Mesenchymal stem cell (in vitro differentiated cells and primary cell): ENCODE measurements at regions not wholly inside any gene's neighbourhood (a gene's known extent, or its start where the extent isn't known, plus 50 kb on each side); places are given as distances from the start of the nearest gene placed in this dataset.

ENCODE experiments used
- DNase-seq: peaks from one replicate; pipeline ENCODE4 v3.0.0-alpha.2; 2013
- H2AFZ ChIP-seq: one replicate; pipeline ENCODE4 v1.6.1; 2013; ENCODE audit warnings: low read depth, mild to moderate bottlenecking, control low read depth, inconsistent platforms, low read length, moderate library complexity
- H2AK5ac ChIP-seq: 2 replicates; pipeline ENCODE4 v1.6.1; 2013; ENCODE audit warnings: low read length, moderate library complexity, mild to moderate bottlenecking, inconsistent platforms; ENCODE audit not compliant: severe bottlenecking
- H2BK120ac ChIP-seq: one replicate; pipeline ENCODE4 v1.6.1; 2013; ENCODE audit warnings: low read depth, mild to moderate bottlenecking, inconsistent platforms, low read length, moderate library complexity
- H2BK12ac ChIP-seq, 2 experiments: one replicate each; pipeline ENCODE4 v1.6.1; 2013; ENCODE audit warnings: inconsistent platforms in 2 of 2, low read length in 2 of 2, mild to moderate bottlenecking in 2 of 2, moderate library complexity in 2 of 2, control low read depth in 1 of 2
- H2BK15ac ChIP-seq: one replicate; pipeline ENCODE4 v1.6.1; 2013; ENCODE audit warnings: mild to moderate bottlenecking, low read depth, inconsistent platforms; ENCODE audit not compliant: poor library complexity, severe bottlenecking
- H2BK5ac ChIP-seq: 2 replicates; pipeline ENCODE4 v1.6.1; 2013; ENCODE audit warnings: low read depth, mild to moderate bottlenecking, low read length, control low read depth, inconsistent platforms; ENCODE audit not compliant: poor library complexity, severe bottlenecking
- H3K14ac ChIP-seq, 2 experiments: one replicate each; pipeline ENCODE4 v1.6.1; 2013; ENCODE audit warnings: inconsistent platforms in 2 of 2, low read length in 2 of 2, control low read depth in 1 of 2, mild to moderate bottlenecking in 1 of 2, moderate library complexity in 1 of 2
- H3K18ac ChIP-seq, 2 experiments: one replicate each; pipeline ENCODE4 v1.6.1; 2013; ENCODE audit warnings: inconsistent platforms in 2 of 2, low read length in 2 of 2, control low read depth in 1 of 2, low read depth in 1 of 2, mild to moderate bottlenecking in 1 of 2
- H3K23ac ChIP-seq, 2 experiments: one replicate each; pipeline ENCODE4 v1.6.1; 2013; ENCODE audit warnings: inconsistent platforms in 2 of 2, low read length in 2 of 2, mild to moderate bottlenecking in 2 of 2, moderate library complexity in 2 of 2, control low read depth in 1 of 2
- H3K27ac ChIP-seq: 2 replicates; pipeline ENCODE4 v1.5.1; 2013; ENCODE audit warnings: mild to moderate bottlenecking, moderate library complexity, low read length, control low read depth, inconsistent platforms; ENCODE audit not compliant: poor library complexity, severe bottlenecking
- H3K27me3 ChIP-seq, 2 experiments: 2 replicates each; pipeline versions ENCODE4 v1.6.1 to v1.7.0; 2013; ENCODE audit warnings: low read length in 2 of 2, mild to moderate bottlenecking in 2 of 2, moderate library complexity in 2 of 2, control low read depth in 1 of 2, inconsistent platforms in 1 of 2; ENCODE audit not compliant: control insufficient read depth in 1 of 2, insufficient read depth in 1 of 2
- H3K36me3 ChIP-seq, 2 experiments: 2 replicates each; pipeline versions ENCODE4 v1.6.1 to v1.7.0; 2013; ENCODE audit warnings: low read length in 2 of 2, control low read depth in 1 of 2, inconsistent platforms in 1 of 2, low read depth in 1 of 2, mild to moderate bottlenecking in 1 of 2; ENCODE audit not compliant: insufficient read depth in 2 of 2, control insufficient read depth in 1 of 2
- H3K4ac ChIP-seq, 2 experiments: one replicate each; pipeline ENCODE4 v1.6.1; 2013; ENCODE audit warnings: inconsistent platforms in 2 of 2, low read length in 2 of 2, mild to moderate bottlenecking in 2 of 2, moderate library complexity in 2 of 2, control low read depth in 1 of 2, low read depth in 1 of 2
- H3K4me1 ChIP-seq: 2 replicates; pipeline ENCODE4 v1.6.1; 2013; ENCODE audit warnings: low read depth, low read length, control low read depth; ENCODE audit not compliant: control insufficient read depth, insufficient read depth
- H3K4me2 ChIP-seq: 2 replicates; pipeline ENCODE4 v1.6.1; 2013; ENCODE audit warnings: low read length, mild to moderate bottlenecking, inconsistent platforms; ENCODE audit not compliant: poor library complexity, severe bottlenecking
- H3K4me3 ChIP-seq, 2 experiments: 2 replicates each; pipeline versions ENCODE4 v1.5.1 to v1.7.0; 2013; ENCODE audit warnings: low read length in 2 of 2, mild to moderate bottlenecking in 2 of 2, control low read depth in 1 of 2, low read depth in 1 of 2; ENCODE audit not compliant: insufficient read depth in 1 of 2
- H3K79me1 ChIP-seq: replicated peaks from 2 replicates; pipeline ENCODE4 v1.6.1; 2013; ENCODE audit warnings: mild to moderate bottlenecking, control low read depth, low read length, inconsistent platforms; ENCODE audit not compliant: poor library complexity, severe bottlenecking
- H3K9ac ChIP-seq: 2 replicates; pipeline ENCODE4 v1.7.0; 2013; ENCODE audit warnings: mild to moderate bottlenecking, low read length, moderate library complexity
- H3K9me3 ChIP-seq: 2 replicates; pipeline ENCODE4 v1.7.0; 2013; ENCODE audit warnings: mild to moderate bottlenecking, low read length; ENCODE audit not compliant: control insufficient read depth
- H4K8ac ChIP-seq: one replicate; pipeline ENCODE4 v1.6.1; 2013; ENCODE audit warnings: inconsistent platforms, mild to moderate bottlenecking, low read length, moderate library complexity
- H4K91ac ChIP-seq: one replicate; pipeline ENCODE4 v1.6.1; 2013; ENCODE audit warnings: mild to moderate bottlenecking, low read length, inconsistent platforms
- WGBS: methylation state at CpG from one replicate; pipeline ENCODE4 v1.1.7; 2013; ENCODE audit warnings: mixed read lengths; 5-methylcytosine and 5-hydroxymethylcytosine counted together

GRCh38 chr20:12354725-12355124 lies 437.0 kb downstream of the BTBD3 start:
- Histone ChIP-seq H3K9me3 (no peaks in the 10 kb centered on the region), H3K4me3 (no peak overlapping the region), H3K23ac (no peak overlapping the region), H3K27ac (no peak overlapping the region), H3K27me3 (no peaks in the 10 kb centered on the region), H3K4me2 (no peak overlapping the region), H3K36me3 (no peaks in the 10 kb centered on the region), H3K79me1 (no peaks in the 10 kb centered on the region), H2BK15ac (no peak overlapping the region), H3K4me1 (no peaks in the 10 kb centered on the region), H2AFZ (no peak overlapping the region), H2BK12ac (no peak overlapping the region), H3K4ac (no peak overlapping the region), H2AK5ac (no peak overlapping the region), H3K18ac (no peak overlapping the region), H3K9ac (no peak overlapping the region), H4K91ac (no peak overlapping the region), H2BK120ac (no peak overlapping the region), H2BK5ac (no peak overlapping the region), H3K14ac (no peak overlapping the region), H4K8ac (no peak overlapping the region)
- 63% methylated on average over 1 of the region's 1 CpG for WGBS
- DNase-seq, result no peak

- 80% methylated on average over 1 of the region's 1 CpG for WGBS
- H3K9ac ChIP-seq, result no peak overlapping the region
- no peak overlapping the region for H2BK12ac ChIP-seq
- DNase-seq, result no peak
- no peak overlapping the region for H3K27ac ChIP-seq
- no peak overlapping the region for H4K8ac ChIP-seq
- H3K79me1 ChIP-seq, result no peaks in the 10 kb centered on the region
- no peaks in the 10 kb centered on the region for H3K4me1 ChIP-seq
- H3K4ac ChIP-seq, result no peak overlapping the region
- no peak overlapping the region for H2BK15ac ChIP-seq
- no peak overlapping the region for H3K4me3 ChIP-seq
- H3K27me3 ChIP-seq, result no peaks in the 10 kb centered on the region
- H3K14ac ChIP-seq, result no peak overlapping the region
- H3K36me3 ChIP-seq, result no peaks in the 10 kb centered on the region
- no peak overlapping the region for H4K91ac ChIP-seq
- no peak overlapping the region for H3K18ac ChIP-seq
- no peak overlapping the region for H2AK5ac ChIP-seq
- no peak overlapping the region for H2BK5ac ChIP-seq
- no peak overlapping the region for H2AFZ ChIP-seq
- no peak overlapping the region for H3K4me2 ChIP-seq
- no peaks in the 10 kb centered on the region for H3K9me3 ChIP-seq
- H3K23ac ChIP-seq, result no peak overlapping the region
- no peak overlapping the region for H2BK120ac ChIP-seq
Observed at GRCh38 chr20:12355185-12355584, 437.5 kb downstream of the BTBD3 start.

DNA sequence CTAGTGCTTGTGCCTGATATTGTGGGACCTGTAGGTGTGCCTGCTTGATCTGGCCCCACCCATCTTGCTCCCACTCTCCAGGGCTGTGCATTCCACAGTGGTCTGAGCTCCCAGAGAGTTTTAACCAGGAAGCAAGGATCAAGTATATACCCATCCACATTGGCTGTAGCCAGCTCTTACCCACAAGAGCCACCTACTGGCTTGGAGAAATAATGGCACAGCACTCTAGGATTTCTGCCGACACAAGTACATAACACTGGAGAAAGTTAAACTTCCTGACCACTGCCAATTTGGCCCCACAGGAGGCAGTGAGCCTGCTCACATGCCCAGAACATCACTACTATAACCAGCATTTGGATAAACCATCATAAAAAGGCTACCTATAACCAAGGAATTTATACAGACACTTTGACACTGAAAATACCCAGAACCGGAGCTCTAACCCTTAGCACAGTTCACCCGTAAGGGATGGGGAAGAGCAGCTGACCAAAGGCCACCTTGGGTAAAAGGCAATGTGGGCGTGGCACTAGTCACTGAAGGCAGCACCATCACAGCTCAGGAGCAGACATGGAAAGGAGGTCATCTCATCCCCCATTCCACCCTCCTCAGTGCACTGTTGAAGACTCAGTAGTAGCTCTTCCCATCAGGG lies 440.4 kb downstream of the BTBD3 start:
- Histone ChIP-seq H2AFZ (no peak overlapping the region), H2BK120ac (no peak overlapping the region), H3K14ac (no peak overlapping the region), H2BK12ac (no peak overlapping the region), H3K79me1 (no peaks in the 10 kb centered on the region), H3K18ac (no peak overlapping the region), H3K36me3 (no peaks in the 10 kb centered on the region), H3K4me1 (no peaks in the 10 kb centered on the region), H3K4me2 (no peak overlapping the region), H2BK5ac (no peak overlapping the region), H3K23ac (no peak overlapping the region), H4K91ac (no peak overlapping the region), H3K4ac (no peak overlapping the region), H3K9ac (no peak overlapping the region), H4K8ac (no peak overlapping the region), H3K9me3 (no peaks in the 10 kb centered on the region), H3K27me3 (no peaks in the 10 kb centered on the region), H3K27ac (no peak overlapping the region), H2BK15ac (no peak overlapping the region), H2AK5ac (no peak overlapping the region), H3K4me3 (no peak overlapping the region)
- WGBS, result 68% methylated on average over 4 of the region's 4 CpGs
- DNase-seq, result no peak

GRCh38 chr20:12358655-12359009 lies 440.9 kb downstream of the BTBD3 start:
- no peak overlapping the region for H2BK120ac ChIP-seq
- no peaks in the 10 kb centered on the region for H3K79me1 ChIP-seq
- H3K9ac ChIP-seq, result no peak overlapping the region
- no peak overlapping the region for H2BK12ac ChIP-seq
- H2BK5ac ChIP-seq, result no peak overlapping the region
- DNase-seq, result no peak
- H3K4me1 ChIP-seq, result no peaks in the 10 kb centered on the region
- no peak overlapping the region for H2AK5ac ChIP-seq
- H3K27ac ChIP-seq, result no peak overlapping the region
- H3K27me3 ChIP-seq, result no peaks in the 10 kb centered on the region
- H2AFZ ChIP-seq, result no peak overlapping the region
- no peak overlapping the region for H3K4me3 ChIP-seq
- no peak overlapping the region for H4K91ac ChIP-seq
- peaks cover 1% of the 10 kb centered on the region for H3K9me3 ChIP-seq
- H2BK15ac ChIP-seq, result no peak overlapping the region
- no peak overlapping the region for H3K14ac ChIP-seq
- no peak overlapping the region for H3K23ac ChIP-seq
- H3K18ac ChIP-seq, result no peak overlapping the region
- 89% methylated on average over 2 of the region's 2 CpGs for WGBS
- H3K4ac ChIP-seq, result no peak overlapping the region
- H3K36me3 ChIP-seq, result no peaks in the 10 kb centered on the region
- no peak overlapping the region for H3K4me2 ChIP-seq
- no peak overlapping the region for H4K8ac ChIP-seq
